HepG2 (cell line): ENCODE measurements at regions not wholly inside any gene's neighbourhood (a gene's known extent, or its start where the extent isn't known, plus 50 kb on each side); places are given as distances from the start of the nearest gene placed in this dataset.
"Not testable (repeated sequence)": the region's sequence is repeated elsewhere in the genome, so short reads cannot be mapped to it uniquely, and the experiment has no call there.

Source experiments
- ATAC-seq: fragments of 200-7000 bp; cut with Tn5 transposase; 3 replicates; pipeline ENCODE4 v1.9.1; 2020; ENCODE audit warnings: mild to moderate bottlenecking, moderate library complexity
- BruUV-seq: library from RNA; stranded (reverse); fragments of 400-500 nt; replicated peaks from 2 replicates; lab custom pipeline; 2021; lab: Mats Ljungman, UMichigan
- CTCF ChIA-PET: fragments of 300-600 bp; formaldehyde crosslinking; extraction: SDS; loops from one replicate; lab custom pipeline; 2021; ENCODE audit warnings: low total read pairs, inconsistent platforms, low intra/inter-chr PET ratio; lab: Yijun Ruan, JAX
- POLR2A ChIA-PET: fragments of 350-600 bp; sonication (Branson Sonifier 250); formaldehyde crosslinking; loops from one replicate; lab custom pipeline; 2020; ENCODE audit warnings: antibody characterized with exemption, inconsistent platforms; lab: Yijun Ruan, JAX
- DNase-seq: peaks from one replicate; pipeline ENCODE4 v3.0.0-alpha.2; 2015; ENCODE audit warnings: low spot score
- FAIRE-seq: peaks from 3 replicates; lab custom pipeline; 2011; peaks lifted over from hg19 to GRCh38; lab: Jason Lieb, UNC
- H2AFZ ChIP-seq: one replicate; pipeline ENCODE4 v1.6.1; 2011; ENCODE audit warnings: low read length, inconsistent platforms
- H3K27ac ChIP-seq: fragments of 300-600 bp; 3 replicates; pipeline ENCODE4 v1.8.0; 2011; ENCODE audit warnings: mixed run types, mild to moderate bottlenecking, mixed read lengths, low read length, inconsistent platforms; ENCODE audit not compliant: insufficient read depth; ENCODE audit errors: extremely low read length
- H3K27me3 ChIP-seq, 2 experiments: fragments of 200-600 bp in 1 of 2; 2 replicates in 1 of 2; 3 replicates in 1 of 2; pipeline versions ENCODE4 v1.6.0 to v1.8.0; 2011; ENCODE audit warnings: low read length in 2 of 2, mild to moderate bottlenecking in 2 of 2, moderate library complexity in 2 of 2, inconsistent platforms in 1 of 2; ENCODE audit not compliant: insufficient read depth in 2 of 2, control insufficient read depth in 1 of 2
- H3K36me3 ChIP-seq, 2 experiments: fragments of 200-600 bp in 1 of 2; replicated peaks in 1 of 2; 2 replicates in 1 of 2; 3 replicates in 1 of 2; pipeline versions ENCODE4 v1.5.1 to v1.8.0; 2011; ENCODE audit warnings: low read length in 2 of 2, inconsistent platforms in 1 of 2; ENCODE audit not compliant: insufficient read depth in 2 of 2, control insufficient read depth in 1 of 2
- H3K4me1 ChIP-seq: 2 replicates; pipeline ENCODE4 v1.5.1; 2012; ENCODE audit warnings: low read length, inconsistent platforms; ENCODE audit not compliant: insufficient read depth
- H3K4me2 ChIP-seq: 2 replicates; pipeline ENCODE4 v1.6.0; 2011; ENCODE audit warnings: low read depth, low read length, inconsistent platforms
- H3K4me3 ChIP-seq, 3 experiments: fragments of 200-600 bp in 1 of 3; sonication (generic), shearing (Covaris generic) in 1 of 3; replicated peaks in 1 of 3; 2 replicates each; pipeline ENCODE4 v1.5.1; 2011 to 2016; ENCODE audit warnings: low read length in 3 of 3, inconsistent platforms in 2 of 3, low read depth in 2 of 3, mild to moderate bottlenecking in 2 of 3, control low read depth in 1 of 3, mixed read lengths in 1 of 3; ENCODE audit not compliant: insufficient read depth in 1 of 3
- H3K79me2 ChIP-seq: one replicate; pipeline ENCODE4 v1.6.1; 2011; ENCODE audit warnings: low read length, inconsistent platforms; ENCODE audit not compliant: insufficient read depth
- H3K9ac ChIP-seq: 2 replicates; pipeline ENCODE4 v1.6.0; 2011; ENCODE audit warnings: mild to moderate bottlenecking, low read depth, low read length, inconsistent platforms; ENCODE audit not compliant: insufficient read depth
- H3K9me3 ChIP-seq: 2 replicates; pipeline ENCODE4 v1.5.1; 2012; ENCODE audit warnings: mild to moderate bottlenecking, low read length
- H4K20me1 ChIP-seq: 2 replicates; pipeline ENCODE4 v1.6.0; 2011; ENCODE audit warnings: inconsistent platforms, mild to moderate bottlenecking, low read length, moderate library complexity; ENCODE audit not compliant: insufficient read depth
- RFX1 ChIP-seq: fragments of 450-650 bp; IDR thresholded peaks from 2 replicates; pipeline ENCODE4 v1.6.1; 2017
- ZC3H4 ChIP-seq: sonication (generic); formaldehyde crosslinking; IDR thresholded peaks from 2 replicates; pipeline ENCODE4 v1.4.0; 2020; ENCODE audit warnings: missing genetic modification reagents, borderline replicate concordance
- ZFX ChIP-seq: sonication (generic); formaldehyde crosslinking; IDR thresholded peaks from 2 replicates; pipeline ENCODE4 v1.4.0; 2020; ENCODE audit warnings: mild to moderate bottlenecking, low read depth, missing genetic modification reagents, moderate library complexity
- WGBS: methylation state at CpG from one replicate; pipeline ENCODE4 v1.1.6; 2017; ENCODE audit warnings: low lambda C conversion rate; 5-methylcytosine and 5-hydroxymethylcytosine counted together
- in situ Hi-C: cut with HindIII; loops from 2 replicates; pipeline ENCODE4 v1.10.0; 2017; ENCODE audit warnings: low pct_unique_long_range_greater_than_20kb; ENCODE audit not compliant: extremely low pct_ligation_motif_present
- intact Hi-C: fragments of 100-400 bp; cut with micrococcal nuclease; formaldehyde crosslinking; loops from one replicate; pipeline ENCODE4 v1.10.0; 2022; ENCODE audit not compliant: unreplicated experiment
- TF ChIP-seq, protein P1 (sequence below): sonication (generic); formaldehyde crosslinking; IDR thresholded peaks from 2 replicates; pipeline ENCODE4 v1.4.0; 2020; ENCODE audit warnings: missing genetic modification reagents, borderline replicate concordance
- TF ChIP-seq, protein P2 (sequence below): sonication (generic); formaldehyde crosslinking; IDR thresholded peaks from 2 replicates; pipeline ENCODE4 v1.4.0; 2020; ENCODE audit warnings: missing genetic modification reagents, mild to moderate bottlenecking, borderline replicate concordance

DNA sequence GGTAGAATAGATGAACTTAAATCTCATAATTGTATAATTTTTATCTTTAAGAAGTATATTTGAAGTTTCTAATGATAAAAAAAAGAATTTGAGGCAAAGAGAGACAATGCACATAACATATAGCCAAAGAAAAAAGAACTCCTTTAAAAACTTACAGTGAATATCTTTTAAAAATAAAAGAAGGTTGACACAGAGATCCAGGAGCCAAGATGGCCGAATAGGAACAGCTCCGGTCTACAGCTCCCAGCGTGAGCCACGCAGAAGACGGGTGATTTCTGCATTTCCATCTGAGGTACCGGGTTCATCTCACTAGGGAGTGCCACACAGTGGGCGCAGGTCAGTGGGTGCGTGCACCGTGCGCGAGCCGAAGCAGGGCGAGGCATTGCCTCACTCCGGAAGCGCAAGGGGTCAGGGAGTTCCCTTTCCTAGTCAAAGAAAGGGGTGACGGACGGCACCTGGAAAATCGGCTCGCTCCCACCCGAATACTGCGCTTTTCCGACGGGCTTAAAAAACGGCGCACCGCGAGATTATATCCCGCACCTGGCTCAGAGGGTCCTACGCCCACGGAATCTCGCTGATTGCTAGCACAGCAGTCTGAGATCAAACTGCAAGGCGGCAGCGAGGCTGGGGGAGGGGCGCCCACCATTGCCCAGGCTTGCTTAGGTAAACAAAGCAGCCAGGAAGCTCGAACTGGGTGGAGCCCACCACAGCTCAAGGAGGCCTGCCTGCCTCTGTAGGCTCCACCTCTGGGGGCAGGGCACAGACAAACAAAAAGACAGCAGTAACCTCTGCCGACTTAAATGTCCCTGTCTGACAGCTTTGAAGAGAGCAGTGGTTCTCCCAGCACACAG lies 84.9 kb upstream of the G2E3 start:
- H3K27ac ChIP-seq, FAIRE-seq, H3K4me2 ChIP-seq, BruUV-seq, H3K4me3 ChIP-seq, H3K27me3 ChIP-seq, H3K9me3 ChIP-seq, H3K79me2 ChIP-seq, H3K9ac ChIP-seq, in situ Hi-C loops, ATAC-seq, H4K20me1 ChIP-seq, intact Hi-C loops, H3K36me3 ChIP-seq, DNase-seq, POLR2A ChIA-PET, H3K4me1 ChIP-seq, CTCF ChIA-PET, H2AFZ ChIP-seq: not testable (repeated sequence)
- 79% methylated on average over 30 of the region's 36 CpGs for WGBS
- TF ChIP-seq, protein P1, sequence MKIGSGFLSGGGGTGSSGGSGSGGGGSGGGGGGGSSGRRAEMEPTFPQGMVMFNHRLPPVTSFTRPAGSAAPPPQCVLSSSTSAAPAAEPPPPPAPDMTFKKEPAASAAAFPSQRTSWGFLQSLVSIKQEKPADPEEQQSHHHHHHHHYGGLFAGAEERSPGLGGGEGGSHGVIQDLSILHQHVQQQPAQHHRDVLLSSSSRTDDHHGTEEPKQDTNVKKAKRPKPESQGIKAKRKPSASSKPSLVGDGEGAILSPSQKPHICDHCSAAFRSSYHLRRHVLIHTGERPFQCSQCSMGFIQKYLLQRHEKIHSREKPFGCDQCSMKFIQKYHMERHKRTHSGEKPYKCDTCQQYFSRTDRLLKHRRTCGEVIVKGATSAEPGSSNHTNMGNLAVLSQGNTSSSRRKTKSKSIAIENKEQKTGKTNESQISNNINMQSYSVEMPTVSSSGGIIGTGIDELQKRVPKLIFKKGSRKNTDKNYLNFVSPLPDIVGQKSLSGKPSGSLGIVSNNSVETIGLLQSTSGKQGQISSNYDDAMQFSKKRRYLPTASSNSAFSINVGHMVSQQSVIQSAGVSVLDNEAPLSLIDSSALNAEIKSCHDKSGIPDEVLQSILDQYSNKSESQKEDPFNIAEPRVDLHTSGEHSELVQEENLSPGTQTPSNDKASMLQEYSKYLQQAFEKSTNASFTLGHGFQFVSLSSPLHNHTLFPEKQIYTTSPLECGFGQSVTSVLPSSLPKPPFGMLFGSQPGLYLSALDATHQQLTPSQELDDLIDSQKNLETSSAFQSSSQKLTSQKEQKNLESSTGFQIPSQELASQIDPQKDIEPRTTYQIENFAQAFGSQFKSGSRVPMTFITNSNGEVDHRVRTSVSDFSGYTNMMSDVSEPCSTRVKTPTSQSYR, result peak; percentile 41

DNA sequence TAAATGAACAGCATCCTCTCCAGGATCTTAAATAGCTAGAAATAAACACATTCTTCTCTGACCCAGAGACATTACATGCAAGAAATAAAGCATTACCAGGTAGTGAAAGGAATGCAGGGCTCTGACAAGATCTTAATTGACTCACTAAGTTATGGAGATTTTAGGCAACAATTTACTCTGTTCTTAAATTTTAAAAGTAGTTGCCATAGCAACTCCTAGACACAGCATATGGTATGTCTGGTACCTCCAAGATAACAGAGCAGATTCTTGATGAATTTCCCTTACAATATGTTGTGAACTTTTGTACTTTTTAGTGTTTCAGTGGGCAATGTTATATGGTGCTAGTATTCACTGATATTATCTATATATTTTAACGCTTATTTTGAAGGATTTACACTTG lies 76.7 kb upstream of the G2E3 start:
- ATAC-seq, result no peak
- no peak for DNase-seq
- H3K4me1 ChIP-seq, result no peaks in the 10 kb centered on the region
- BruUV-seq, result no TSS peak
- H4K20me1 ChIP-seq, result no peaks in the 10 kb centered on the region
- H3K4me2 ChIP-seq, result no peak overlapping the region
- H3K27ac ChIP-seq, result no peak overlapping the region
- POLR2A ChIA-PET, result no interaction called here
- no peak for FAIRE-seq
- H3K36me3 ChIP-seq, result no peaks in the 10 kb centered on the region
- WGBS, result 0% methylated on average over 1 of the region's 1 CpG
- no peak overlapping the region for H3K9ac ChIP-seq
- TF ChIP-seq, protein P2, sequence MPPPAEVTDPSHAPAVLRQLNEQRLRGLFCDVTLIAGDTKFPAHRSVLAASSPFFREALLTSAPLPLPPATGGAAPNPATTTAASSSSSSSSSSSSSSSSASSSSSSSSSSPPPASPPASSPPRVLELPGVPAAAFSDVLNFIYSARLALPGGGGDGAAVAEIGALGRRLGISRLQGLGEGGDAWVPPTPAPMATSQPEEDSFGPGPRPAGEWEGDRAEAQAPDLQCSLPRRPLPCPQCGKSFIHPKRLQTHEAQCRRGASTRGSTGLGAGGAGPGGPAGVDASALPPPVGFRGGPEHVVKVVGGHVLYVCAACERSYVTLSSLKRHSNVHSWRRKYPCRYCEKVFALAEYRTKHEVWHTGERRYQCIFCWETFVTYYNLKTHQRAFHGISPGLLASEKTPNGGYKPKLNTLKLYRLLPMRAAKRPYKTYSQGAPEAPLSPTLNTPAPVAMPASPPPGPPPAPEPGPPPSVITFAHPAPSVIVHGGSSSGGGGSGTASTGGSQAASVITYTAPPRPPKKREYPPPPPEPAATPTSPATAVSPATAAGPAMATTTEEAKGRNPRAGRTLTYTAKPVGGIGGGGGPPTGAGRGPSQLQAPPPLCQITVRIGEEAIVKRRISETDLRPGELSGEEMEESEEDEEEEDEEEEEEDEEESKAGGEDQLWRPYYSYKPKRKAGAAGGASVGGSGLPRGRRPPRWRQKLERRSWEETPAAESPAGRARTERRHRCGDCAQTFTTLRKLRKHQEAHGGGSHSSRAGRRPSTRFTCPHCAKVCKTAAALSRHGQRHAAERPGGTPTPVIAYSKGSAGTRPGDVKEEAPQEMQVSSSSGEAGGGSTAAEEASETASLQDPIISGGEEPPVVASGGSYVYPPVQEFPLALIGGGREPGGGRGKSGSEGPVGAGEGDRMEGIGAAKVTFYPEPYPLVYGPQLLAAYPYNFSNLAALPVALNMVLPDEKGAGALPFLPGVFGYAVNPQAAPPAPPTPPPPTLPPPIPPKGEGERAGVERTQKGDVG (CRISPR knock-in tag), result no peak
- TF ChIP-seq RFX1 (peak; percentile 32; the same call in 1 of the 2 replicates), ZC3H4 (no peak), ZFX (CRISPR knock-in tag) (no peak)
- no peak overlapping the region for H2AFZ ChIP-seq
- no peaks in the 10 kb centered on the region for H3K27me3 ChIP-seq
- intact Hi-C loops, result no loop called here
- in situ Hi-C loops, result no loop called here
- H3K4me3 ChIP-seq, result no peak overlapping the region
- no peaks in the 10 kb centered on the region for H3K79me2 ChIP-seq
- H3K9me3 ChIP-seq, result no peaks in the 10 kb centered on the region
- CTCF ChIA-PET, result no interaction called here
